ENCODE measurements at regions not wholly inside any gene's neighbourhood (a gene's known extent, or its start where the extent isn't known, plus 50 kb on each side); places are given as distances from the start of the nearest gene placed in this dataset.

DNA sequence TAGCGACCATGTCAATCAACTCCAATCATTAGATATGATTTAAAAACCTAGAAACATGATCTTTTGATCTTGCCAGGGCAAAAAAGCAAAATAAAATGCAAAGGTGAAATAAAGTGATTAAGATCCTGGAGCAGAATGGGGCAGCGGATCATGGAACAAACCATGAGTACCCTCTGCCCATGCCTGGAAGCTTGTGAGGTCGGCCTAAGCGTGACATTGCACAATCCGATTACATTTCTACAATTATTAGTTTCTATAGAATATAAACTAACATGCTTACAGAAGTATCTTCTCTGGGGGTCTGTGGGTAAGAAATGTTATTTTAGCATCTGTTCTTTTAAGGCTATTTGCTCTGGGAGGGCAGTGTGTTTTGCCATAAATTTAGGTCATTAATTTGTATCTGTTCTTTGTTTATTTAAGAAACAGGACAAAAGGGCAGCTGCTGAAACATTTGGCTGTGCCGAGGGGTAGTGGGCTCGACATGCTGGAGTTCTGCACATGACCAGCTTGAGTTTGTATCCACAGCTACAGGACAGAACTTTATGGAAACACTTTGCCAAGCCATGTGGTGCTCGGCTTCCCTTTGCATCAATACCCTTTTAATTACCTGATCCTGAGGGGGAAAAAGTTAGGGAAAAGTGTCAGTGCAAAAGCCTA, 55.9 kb downstream of the ZBTB18 start:
- Histone ChIP-seq H3K9me3 (ENCODE audit: low read depth, low read length) (no peaks in the 10 kb centered on the region), H3K4me3 (no peak overlapping the region), H3K36me3 (ENCODE audit: insufficient read depth, low read length) (no peaks in the 10 kb centered on the region), H3K9ac (ENCODE audit: insufficient read length) (no peak overlapping the region), H3K27ac (no peak overlapping the region)
- no peak for TF ChIP-seq POLR2AphosphoS5 (IDR thresholded peaks at IDR 0.05; ENCODE audit: borderline replicate concordance, low read depth, low read length)
- no peak for TF ChIP-seq EZH2 (IDR thresholded peaks at IDR 0.05)
- DNase-seq (ENCODE audit: low read depth, low spot score) = no peak

DNA sequence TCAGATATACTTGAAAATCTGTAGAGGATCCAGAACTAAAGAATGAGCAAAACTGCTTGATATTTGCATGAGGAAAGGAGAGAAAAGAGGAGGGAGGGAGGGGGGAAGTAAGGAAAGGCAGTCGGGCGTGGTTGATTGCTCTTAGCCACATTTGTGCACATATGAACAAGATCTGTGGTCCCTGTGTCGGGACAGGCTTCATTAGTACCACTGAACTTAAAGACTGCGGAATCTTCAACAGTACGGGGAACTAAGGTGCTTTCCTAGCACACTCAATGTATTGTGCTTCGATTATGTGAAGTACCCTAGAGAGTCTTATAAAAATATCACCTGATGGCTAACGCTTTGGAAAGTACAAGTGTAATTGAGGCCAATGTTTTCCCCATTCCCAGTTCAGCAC, 59.9 kb downstream of the ZBTB18 start:
- DNase-seq (ENCODE audit: low read depth, low spot score) = no peak
- H3K4me3 ChIP-seq = no peak overlapping the region
- H3K9ac ChIP-seq (ENCODE audit: insufficient read length) = no peak overlapping the region
- H3K27ac ChIP-seq = no peak overlapping the region
- TF ChIP-seq POLR2AphosphoS5 (IDR thresholded peaks at IDR 0.05; ENCODE audit: borderline replicate concordance, low read depth, low read length) (no peak), FOXP2 (optimal IDR thresholded peaks at IDR 0.05; ENCODE audit: control extremely low read depth, extremely low read length, insufficient read depth) (no peak), EZH2 (IDR thresholded peaks at IDR 0.05) (no peak)
- no peaks in the 10 kb centered on the region for H3K36me3 ChIP-seq (ENCODE audit: insufficient read depth, low read length)
- H3K9me3 ChIP-seq (ENCODE audit: low read depth, low read length) = no peaks in the 10 kb centered on the region

DNA sequence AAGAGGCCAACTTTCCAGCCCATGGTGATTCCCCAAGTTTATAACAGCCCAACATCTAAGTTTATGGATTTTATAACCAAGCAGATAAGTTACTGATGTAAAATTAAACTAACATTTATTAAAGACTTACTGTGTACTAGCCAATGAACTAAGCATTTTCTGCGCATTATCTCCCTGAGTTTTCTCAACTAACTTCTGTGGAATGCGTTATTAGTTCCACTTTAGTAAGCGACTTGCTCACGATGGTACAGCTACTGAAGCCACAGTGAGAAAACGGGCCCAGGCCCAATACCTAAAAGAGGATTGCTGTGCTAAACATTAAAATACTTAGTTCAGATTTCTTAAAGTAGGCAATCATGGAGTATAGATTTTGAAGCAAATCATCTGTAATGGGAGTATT, 61.0 kb downstream of the ZBTB18 start:
- no peaks in the 10 kb centered on the region for H3K9me3 ChIP-seq (ENCODE audit: low read depth, low read length)
- TF ChIP-seq FOXP2 (optimal IDR thresholded peaks at IDR 0.05; ENCODE audit: control extremely low read depth, extremely low read length, insufficient read depth) = no peak
- TF ChIP-seq POLR2AphosphoS5 (IDR thresholded peaks at IDR 0.05; ENCODE audit: borderline replicate concordance, low read depth, low read length) = no peak
- no peak for TF ChIP-seq EZH2 (IDR thresholded peaks at IDR 0.05)
- no peak for DNase-seq (ENCODE audit: low read depth, low spot score)
- no peak overlapping the region for H3K27ac ChIP-seq
- H3K4me3 ChIP-seq = no peak overlapping the region
- no peaks in the 10 kb centered on the region for H3K36me3 ChIP-seq (ENCODE audit: insufficient read depth, low read length)
- H3K9ac ChIP-seq (ENCODE audit: insufficient read length) = no peak overlapping the region

DNA sequence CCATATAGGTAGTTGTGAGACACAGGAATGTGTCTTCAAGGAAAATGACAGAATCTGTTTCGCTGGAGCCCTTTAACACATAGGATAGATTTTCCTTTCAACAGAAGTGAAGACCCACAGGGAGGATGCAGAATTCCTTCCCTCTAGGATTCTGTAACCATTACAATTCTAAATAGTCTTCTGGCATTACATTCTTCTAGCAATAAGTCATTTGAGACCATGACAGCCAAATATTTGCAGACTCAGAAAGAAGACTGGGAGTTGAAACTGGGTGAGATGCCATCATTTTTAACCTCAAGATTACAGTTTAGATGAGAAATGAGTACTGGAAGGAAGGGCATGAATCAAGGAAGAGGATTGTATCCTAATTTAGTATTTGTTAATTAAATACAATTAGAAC, 61.6 kb downstream of the ZBTB18 start:
- H3K4me3 ChIP-seq = no peak overlapping the region
- H3K36me3 ChIP-seq (ENCODE audit: insufficient read depth, low read length) = no peaks in the 10 kb centered on the region
- H3K27ac ChIP-seq = no peak overlapping the region
- TF ChIP-seq EZH2 (IDR thresholded peaks at IDR 0.05) = no peak
- no peak for TF ChIP-seq POLR2AphosphoS5 (IDR thresholded peaks at IDR 0.05; ENCODE audit: borderline replicate concordance, low read depth, low read length)
- TF ChIP-seq FOXP2 (optimal IDR thresholded peaks at IDR 0.05; ENCODE audit: control extremely low read depth, extremely low read length, insufficient read depth) = no peak
- H3K9me3 ChIP-seq (ENCODE audit: low read depth, low read length) = no peaks in the 10 kb centered on the region
- DNase-seq (ENCODE audit: low read depth, low spot score) = no peak
- H3K9ac ChIP-seq (ENCODE audit: insufficient read length) = no peak overlapping the region

DNA sequence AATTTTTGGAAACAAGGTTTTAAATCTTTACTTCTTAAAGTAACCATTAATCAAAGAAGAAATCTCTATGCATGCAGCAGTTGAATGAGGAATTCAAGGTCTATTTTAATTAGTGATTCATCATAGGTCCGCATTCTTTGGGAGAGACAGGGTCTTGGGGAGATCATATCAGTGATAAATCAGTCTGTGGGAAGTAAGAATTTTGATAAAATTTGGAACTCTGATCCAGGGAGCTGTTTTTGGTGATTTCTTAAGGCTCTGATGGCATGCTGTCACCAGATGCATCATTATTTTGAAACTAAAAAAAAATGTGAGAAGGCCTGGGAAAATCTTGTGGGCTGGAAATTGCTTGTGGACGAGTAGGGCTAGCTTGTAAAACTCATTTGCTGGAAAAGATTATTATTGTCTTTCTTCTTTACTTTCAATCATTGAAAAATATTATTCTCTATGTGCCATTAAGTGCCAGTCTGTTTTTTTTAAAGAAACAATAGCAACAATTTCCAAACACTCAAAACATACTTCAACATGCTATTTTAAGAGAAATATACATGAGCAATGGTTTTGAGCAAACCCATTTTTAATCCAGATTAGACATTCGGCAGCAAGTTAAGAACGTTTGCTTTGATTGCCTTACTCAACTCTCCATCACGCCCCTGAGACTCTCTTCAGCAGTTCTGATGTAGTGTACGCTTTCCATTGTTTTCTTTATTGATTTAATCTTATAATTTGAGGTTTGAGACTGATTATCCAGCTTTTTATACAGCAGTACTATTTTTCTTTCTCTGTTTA, 62.6 kb downstream of the ZBTB18 start:
- Histone ChIP-seq H3K27ac (no peak overlapping the region), H3K9ac (ENCODE audit: insufficient read length) (no peak overlapping the region), H3K4me3 (no peak overlapping the region), H3K9me3 (ENCODE audit: low read depth, low read length) (no peaks in the 10 kb centered on the region), H3K36me3 (ENCODE audit: insufficient read depth, low read length) (no peaks in the 10 kb centered on the region)
- no peak for TF ChIP-seq POLR2AphosphoS5 (IDR thresholded peaks at IDR 0.05; ENCODE audit: borderline replicate concordance, low read depth, low read length)
- TF ChIP-seq FOXP2 (optimal IDR thresholded peaks at IDR 0.05; ENCODE audit: control extremely low read depth, extremely low read length, insufficient read depth) = no peak
- no peak for DNase-seq (ENCODE audit: low read depth, low spot score)

DNA sequence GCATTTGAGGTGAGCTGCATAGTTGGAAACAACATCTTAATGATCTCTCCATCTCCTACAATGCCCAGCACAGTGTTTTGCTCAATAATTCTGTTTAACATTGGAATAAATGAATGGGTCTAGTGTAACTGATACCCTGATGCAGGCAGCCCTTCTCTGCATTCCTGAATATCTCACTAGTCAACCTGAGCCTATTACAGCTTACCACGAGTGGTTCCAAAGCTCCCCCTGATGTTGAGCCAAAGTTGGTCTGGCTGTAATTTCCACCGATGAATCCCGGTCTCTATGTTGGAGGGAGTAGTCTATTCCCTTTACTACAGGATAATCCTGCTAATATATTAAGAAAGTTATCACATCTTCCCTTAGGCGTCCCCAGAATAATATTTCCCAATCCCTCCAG, 63.8 kb downstream of the ZBTB18 start:
- no peaks in the 10 kb centered on the region for H3K36me3 ChIP-seq (ENCODE audit: insufficient read depth, low read length)
- DNase-seq (ENCODE audit: low read depth, low spot score) = no peak
- TF ChIP-seq POLR2AphosphoS5 (IDR thresholded peaks at IDR 0.05; ENCODE audit: borderline replicate concordance, low read depth, low read length) = no peak
- no peak for TF ChIP-seq EZH2 (IDR thresholded peaks at IDR 0.05)
- TF ChIP-seq FOXP2 (optimal IDR thresholded peaks at IDR 0.05; ENCODE audit: control extremely low read depth, extremely low read length, insufficient read depth) = no peak

DNA sequence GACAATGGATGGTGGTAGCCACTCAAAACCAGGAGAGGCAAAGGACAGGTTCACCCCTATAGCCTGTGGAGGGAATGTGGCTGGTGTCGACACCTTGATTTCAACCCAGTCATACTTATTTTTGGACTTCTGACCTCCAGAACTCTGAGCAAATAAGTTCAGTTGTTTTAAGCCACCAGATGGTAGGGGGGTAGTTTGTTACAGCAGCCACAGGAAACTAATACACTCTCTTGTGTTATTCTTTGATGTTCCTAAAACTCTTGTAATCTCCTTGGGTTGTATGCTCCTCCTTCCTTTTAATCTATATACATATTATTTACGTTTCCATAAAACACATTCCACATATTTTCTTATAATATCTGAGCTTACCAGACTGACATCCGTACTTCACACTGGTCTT, 65.9 kb downstream of the ZBTB18 start:
- no peak for DNase-seq (ENCODE audit: low read depth, low spot score)
- TF ChIP-seq FOXP2 (optimal IDR thresholded peaks at IDR 0.05; ENCODE audit: control extremely low read depth, extremely low read length, insufficient read depth) (no peak), EZH2 (IDR thresholded peaks at IDR 0.05) (no peak), POLR2AphosphoS5 (IDR thresholded peaks at IDR 0.05; ENCODE audit: borderline replicate concordance, low read depth, low read length) (no peak)
- Histone ChIP-seq H3K27ac (no peak overlapping the region), H3K9me3 (ENCODE audit: low read depth, low read length) (no peaks in the 10 kb centered on the region), H3K9ac (ENCODE audit: insufficient read length) (no peak overlapping the region), H3K36me3 (ENCODE audit: insufficient read depth, low read length) (no peaks in the 10 kb centered on the region), H3K4me3 (no peak overlapping the region)

More for the DNA sequence above, 63.8 kb downstream of the ZBTB18 start:
- Histone ChIP-seq H3K9me3 (ENCODE audit: low read depth, low read length) (no peaks in the 10 kb centered on the region), H3K4me3 (no peak overlapping the region), H3K9ac (ENCODE audit: insufficient read length) (no peak overlapping the region), H3K27ac (no peak overlapping the region)

DNA sequence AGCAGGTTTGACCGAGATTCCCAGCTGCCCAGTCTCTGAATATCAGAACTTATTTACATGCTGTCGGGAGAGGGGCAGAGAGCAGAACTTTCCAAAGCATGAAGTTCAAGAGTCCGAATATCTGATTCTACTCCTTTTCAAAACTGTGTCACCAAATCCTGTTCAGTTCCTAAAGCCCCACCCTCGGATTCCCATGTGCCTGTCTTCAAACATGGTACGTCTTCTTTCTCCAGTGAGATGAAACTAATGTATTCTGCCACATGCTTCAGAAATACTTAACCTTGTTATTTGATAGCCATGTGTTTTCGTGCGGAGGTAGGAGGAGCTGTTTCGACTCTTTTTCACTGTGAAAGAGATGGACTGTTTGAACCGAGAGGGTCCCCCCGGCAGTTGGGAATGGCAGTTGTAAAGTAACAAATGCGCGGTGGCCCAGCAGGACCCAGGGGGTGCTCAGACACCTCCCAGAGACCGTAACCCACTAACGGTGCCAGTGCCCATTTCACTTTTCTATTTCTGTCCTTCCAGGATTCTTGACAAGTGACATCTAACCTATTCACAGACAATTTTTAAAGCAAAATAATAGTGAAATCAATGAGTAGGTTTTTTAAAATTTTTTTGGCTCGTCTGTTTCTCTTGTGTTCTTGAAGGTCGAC, 67.2 kb downstream of the ZBTB18 start:
- no peak for DNase-seq (ENCODE audit: low read depth, low spot score)
- no peaks in the 10 kb centered on the region for H3K36me3 ChIP-seq (ENCODE audit: insufficient read depth, low read length)

More for the DNA sequence above, 67.2 kb downstream of the ZBTB18 start:
- Histone ChIP-seq H3K9me3 (ENCODE audit: low read depth, low read length) (no peaks in the 10 kb centered on the region), H3K27ac (no peak overlapping the region), H3K4me3 (no peak overlapping the region), H3K9ac (ENCODE audit: insufficient read length) (no peak overlapping the region)
- TF ChIP-seq EZH2 (IDR thresholded peaks at IDR 0.05) (no peak), POLR2AphosphoS5 (IDR thresholded peaks at IDR 0.05; ENCODE audit: borderline replicate concordance, low read depth, low read length) (no peak), FOXP2 (optimal IDR thresholded peaks at IDR 0.05; ENCODE audit: control extremely low read depth, extremely low read length, insufficient read depth) (no peak)

Data from SK-N-MC (cell line).